ENCODE measurements at regions not wholly inside any gene's neighbourhood (a gene's known extent, or its start where the extent isn't known, plus 50 kb on each side); places are given as distances from the start of the nearest gene placed in this dataset.

DNA sequence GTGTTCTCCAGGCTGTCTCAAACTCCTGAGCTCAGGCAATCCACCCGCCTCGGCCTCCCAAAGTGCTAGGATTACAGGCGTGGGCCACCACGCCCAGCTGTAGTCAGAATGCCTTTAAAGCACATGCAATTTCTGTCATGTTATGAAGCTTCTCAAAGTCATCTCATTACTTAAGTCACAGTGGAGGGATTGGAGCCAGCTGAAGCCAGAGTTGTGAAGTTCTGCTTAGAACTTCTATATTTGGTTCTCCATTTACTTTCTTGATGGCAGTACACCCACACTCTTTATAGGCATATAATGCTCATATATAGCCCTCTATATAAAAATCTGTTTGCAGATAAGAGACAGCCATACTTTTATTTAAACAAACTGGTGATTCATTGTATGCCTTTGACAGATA, 68.8 kb upstream of the CWC22 start:
- H3K4me3 ChIP-seq (ENCODE audit: low read length): no peak overlapping the region
- TF ChIP-seq, protein P1, sequence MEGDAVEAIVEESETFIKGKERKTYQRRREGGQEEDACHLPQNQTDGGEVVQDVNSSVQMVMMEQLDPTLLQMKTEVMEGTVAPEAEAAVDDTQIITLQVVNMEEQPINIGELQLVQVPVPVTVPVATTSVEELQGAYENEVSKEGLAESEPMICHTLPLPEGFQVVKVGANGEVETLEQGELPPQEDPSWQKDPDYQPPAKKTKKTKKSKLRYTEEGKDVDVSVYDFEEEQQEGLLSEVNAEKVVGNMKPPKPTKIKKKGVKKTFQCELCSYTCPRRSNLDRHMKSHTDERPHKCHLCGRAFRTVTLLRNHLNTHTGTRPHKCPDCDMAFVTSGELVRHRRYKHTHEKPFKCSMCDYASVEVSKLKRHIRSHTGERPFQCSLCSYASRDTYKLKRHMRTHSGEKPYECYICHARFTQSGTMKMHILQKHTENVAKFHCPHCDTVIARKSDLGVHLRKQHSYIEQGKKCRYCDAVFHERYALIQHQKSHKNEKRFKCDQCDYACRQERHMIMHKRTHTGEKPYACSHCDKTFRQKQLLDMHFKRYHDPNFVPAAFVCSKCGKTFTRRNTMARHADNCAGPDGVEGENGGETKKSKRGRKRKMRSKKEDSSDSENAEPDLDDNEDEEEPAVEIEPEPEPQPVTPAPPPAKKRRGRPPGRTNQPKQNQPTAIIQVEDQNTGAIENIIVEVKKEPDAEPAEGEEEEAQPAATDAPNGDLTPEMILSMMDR (conservative IDR thresholded peaks at IDR 0.05; ENCODE audit: low read length): no peak
- no peak for DNase-seq (ENCODE audit: low read depth)

DNA sequence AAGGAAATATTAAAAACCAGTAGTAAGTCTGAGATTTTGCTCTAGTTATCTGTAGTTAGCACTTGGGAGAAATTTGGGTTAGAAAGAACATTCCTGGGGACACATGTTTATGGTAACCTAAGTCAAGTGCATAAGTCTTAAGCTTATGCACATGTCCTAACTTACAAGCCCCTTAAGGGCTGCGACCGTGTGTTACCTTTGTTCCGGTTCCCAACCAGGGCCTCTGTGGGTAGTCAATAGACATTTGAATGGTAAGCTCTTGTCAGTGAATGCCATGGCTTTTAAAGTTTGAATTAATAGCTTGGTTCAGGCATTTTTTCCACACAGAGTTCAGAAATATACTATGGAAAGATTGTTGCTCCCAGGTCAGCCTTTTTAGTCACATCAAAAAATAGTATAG, 64.7 kb upstream of the CWC22 start:
- TF ChIP-seq, protein P1 (conservative IDR thresholded peaks at IDR 0.05; ENCODE audit: low read length): no peak
- no peak for DNase-seq (ENCODE audit: low read depth)
- no peak overlapping the region for H3K4me3 ChIP-seq (ENCODE audit: low read length)

DNA sequence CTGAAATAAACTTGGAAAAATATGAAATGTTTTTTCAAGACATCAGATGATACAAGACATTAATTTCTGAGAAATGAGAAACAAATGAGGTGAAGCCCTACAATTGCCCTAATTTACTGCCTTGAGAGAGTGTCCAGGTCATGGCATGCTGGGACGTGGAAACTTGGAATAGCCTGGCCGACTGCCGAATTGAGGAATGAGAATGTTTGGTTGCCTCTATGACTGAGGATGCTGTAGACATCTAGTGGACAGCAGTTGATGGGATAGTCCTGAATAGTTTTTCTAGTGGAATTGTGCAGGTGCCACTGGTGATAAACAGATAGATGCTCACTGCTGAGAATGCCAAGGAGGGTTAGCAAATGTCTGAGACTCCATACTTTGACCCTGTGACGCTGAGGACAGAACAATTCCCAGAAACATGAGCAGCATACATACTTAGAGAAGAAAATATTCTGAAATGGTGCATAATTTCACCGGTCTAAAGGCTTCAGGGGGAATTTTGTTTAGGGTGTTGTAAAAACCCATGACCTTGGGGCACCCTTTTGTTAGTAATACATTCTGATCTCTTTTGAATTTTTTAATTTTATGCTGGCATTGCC, 56.5 kb upstream of the CWC22 start:
- H3K4me3 ChIP-seq (ENCODE audit: low read length): no peak overlapping the region
- TF ChIP-seq, protein P1 (conservative IDR thresholded peaks at IDR 0.05; ENCODE audit: low read length): peak; percentile 12; the same call in 1 of the 2 replicates
- no peak for DNase-seq (ENCODE audit: low read depth)

- DNase-seq (ENCODE audit: low read depth): no peak
- no peak overlapping the region for H3K4me3 ChIP-seq (ENCODE audit: low read length)
- TF ChIP-seq, protein P1 (conservative IDR thresholded peaks at IDR 0.05; ENCODE audit: low read length): no peak
These were observed 55.1 kb upstream of the CWC22 start for GRCh38 chr2:180062178-180062577.

GRCh38 chr2:180061546-180061945, 54.4 kb upstream of the CWC22 start:
- no peak for DNase-seq (ENCODE audit: low read depth)
- TF ChIP-seq, protein P1 (conservative IDR thresholded peaks at IDR 0.05; ENCODE audit: low read length): no peak
- no peak overlapping the region for H3K4me3 ChIP-seq (ENCODE audit: low read length)

- TF ChIP-seq, protein P1 (conservative IDR thresholded peaks at IDR 0.05; ENCODE audit: low read length): no peak
- no peak for DNase-seq (ENCODE audit: low read depth)
- H3K4me3 ChIP-seq (ENCODE audit: low read length): no peak overlapping the region
These were observed 54.0 kb upstream of the CWC22 start for GRCh38 chr2:180061085-180061484.

DNA sequence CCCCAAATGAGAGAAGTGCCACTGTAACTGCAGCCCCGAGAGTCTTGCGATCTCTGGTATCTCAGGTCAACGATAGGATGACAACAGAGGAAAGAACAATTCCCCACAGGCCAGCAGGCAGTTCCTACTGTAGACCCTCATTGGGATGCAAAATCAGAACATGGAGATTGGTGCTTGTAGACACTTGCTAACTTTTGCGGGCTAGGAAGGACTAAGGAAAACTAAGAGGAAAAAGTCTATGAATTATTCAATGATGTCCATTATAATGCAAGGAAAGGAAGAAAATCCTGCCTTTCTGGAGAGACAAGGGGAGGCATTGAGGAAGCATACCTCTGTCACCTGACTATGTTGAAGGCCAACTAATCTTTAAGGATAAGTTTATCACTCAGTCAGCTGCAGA, 51.9 kb upstream of the CWC22 start:
- no peak for DNase-seq (ENCODE audit: low read depth)
- H3K4me3 ChIP-seq (ENCODE audit: low read length): no peak overlapping the region
- TF ChIP-seq, protein P1 (conservative IDR thresholded peaks at IDR 0.05; ENCODE audit: low read length): no peak
